HCT116 (cell line): ENCODE measurements at regions not wholly inside any gene's neighbourhood (a gene's known extent, or its start where the extent isn't known, plus 50 kb on each side); places are given as distances from the start of the nearest gene placed in this dataset.

Experiments used
- ATAC-seq: fragments of 200-7000 bp; cut with Tn5 transposase; 2 replicates; pipeline ENCODE4 v1.9.1; 2020; ENCODE audit warnings: mild to moderate bottlenecking, moderate library complexity
- BruUV-seq: library from RNA; stranded (reverse); fragments of 400-500 nt; replicated peaks from 2 replicates; lab custom pipeline; 2021; lab: Mats Ljungman, UMichigan
- CTCF ChIA-PET: fragments of 300-600 bp; sonication (Branson Sonifier 250); formaldehyde crosslinking; loops from one replicate; lab custom pipeline; 2021; ENCODE audit warnings: antibody characterized with exemption; lab: Charles Lee
- POLR2A ChIA-PET: fragments of 300-600, 350-600 bp; sonication (Branson Sonifier 250); formaldehyde crosslinking; loops from one replicate; lab custom pipeline; 2021; ENCODE audit warnings: antibody characterized with exemption; lab: Charles Lee
- RAD21 ChIA-PET, 2 experiments: fragments of 300-600 bp; sonication (Branson Sonifier 250); formaldehyde crosslinking; loops; one replicate each; lab custom pipeline; 2023; ENCODE audit warnings: low total read pairs in 2 of 2; ENCODE audit not compliant: uncharacterized antibody in 2 of 2, unreplicated experiment in 2 of 2, low non-redundant PET in 1 of 2; lab: Charles Lee
- DNase-seq: peaks from one replicate; pipeline ENCODE4 v3.0.0-alpha.2; 2010; ENCODE audit warnings: low read depth, low spot score
- H2AFZ ChIP-seq: fragments of 200-600 bp; shearing (Covaris generic), sonication (generic); 2 replicates; pipeline ENCODE4 v1.6.1; 2017; ENCODE audit warnings: low read depth, mixed run types, mixed read lengths, antibody characterized with exemption, low read length; ENCODE audit not compliant: poor library complexity, severe bottlenecking
- H3K27ac ChIP-seq: 2 replicates; pipeline ENCODE4 v1.5.1; 2012; ENCODE audit warnings: low read depth, low read length
- H3K27me3 ChIP-seq: fragments of 200-600 bp; sonication (generic); 2 replicates; pipeline ENCODE4 v1.6.1; 2016; ENCODE audit warnings: mixed run types, low read length, mixed read lengths; ENCODE audit not compliant: insufficient read depth
- H3K36me3 ChIP-seq, 2 experiments: fragments of 200-500 bp in 1 of 2; fragments of 200-600 bp in 1 of 2; sonication (Bioruptor generic) in 1 of 2; sonication (generic) in 1 of 2; 2 replicates each; pipeline versions ENCODE4 v1.5.1 to v1.6.1; 2014 to 2016; ENCODE audit warnings: low read length in 2 of 2, inconsistent platforms in 1 of 2, mixed read lengths in 1 of 2, mixed run types in 1 of 2; ENCODE audit not compliant: insufficient read depth in 2 of 2, control insufficient read depth in 1 of 2
- H3K4me1 ChIP-seq, 2 experiments: fragments of 200-600 bp in 1 of 2; sonication (generic) in 1 of 2; 2 replicates each; pipeline versions ENCODE4 v1.5.1 to v1.6.1; 2012 to 2017; ENCODE audit warnings: low read length in 2 of 2, inconsistent platforms in 1 of 2, mild to moderate bottlenecking in 1 of 2, mixed read lengths in 1 of 2, mixed run types in 1 of 2, moderate library complexity in 1 of 2; ENCODE audit not compliant: insufficient read depth in 2 of 2, control insufficient read depth in 1 of 2
- H3K4me2 ChIP-seq: fragments of 200-600 bp; sonication (generic); 2 replicates; pipeline ENCODE4 v1.6.1; 2017; ENCODE audit warnings: mixed run types, low read length, mixed read lengths
- H3K4me3 ChIP-seq, 2 experiments: fragments of 200-600 bp in 1 of 2; sonication (generic) in 1 of 2; replicated peaks in 1 of 2; 2 replicates each; pipeline ENCODE4 v1.5.1; 2011 to 2016; ENCODE audit warnings: low read length in 2 of 2, control low read depth in 1 of 2, low read depth in 1 of 2, mild to moderate bottlenecking in 1 of 2, mixed read lengths in 1 of 2, mixed run types in 1 of 2
- H3K79me2 ChIP-seq: fragments of 200-600 bp; sonication (generic); 2 replicates; pipeline ENCODE4 v1.6.1; 2017; ENCODE audit warnings: mild to moderate bottlenecking, mixed run types, low read length, moderate library complexity, mixed read lengths; ENCODE audit not compliant: insufficient read depth
- H3K9ac ChIP-seq: fragments of 200-600 bp; sonication (generic); 2 replicates; pipeline ENCODE4 v1.6.1; 2016; ENCODE audit warnings: low read length, mixed read lengths
- H3K9me2 ChIP-seq: fragments of 200-600 bp; sonication (generic), shearing (Covaris generic); 2 replicates; pipeline ENCODE4 v1.6.1; 2017; ENCODE audit warnings: mixed run types, mild to moderate bottlenecking, moderate library complexity; ENCODE audit not compliant: insufficient read depth
- H3K9me3 ChIP-seq, 2 experiments: fragments of 200-500 bp in 1 of 2; fragments of 200-600 bp in 1 of 2; sonication (Bioruptor generic) in 1 of 2; sonication (generic) in 1 of 2; 2 replicates each; pipeline ENCODE4 v1.6.1; 2014 to 2017; ENCODE audit warnings: low read length in 2 of 2, mixed read lengths in 2 of 2, inconsistent platforms in 1 of 2, low read depth in 1 of 2, mild to moderate bottlenecking in 1 of 2, mixed run types in 1 of 2, moderate library complexity in 1 of 2; ENCODE audit not compliant: control insufficient read depth in 1 of 2, insufficient read depth in 1 of 2
- H4K20me1 ChIP-seq: fragments of 200-600 bp; sonication (generic), shearing (Covaris generic); 2 replicates; pipeline ENCODE4 v1.6.1; 2017; ENCODE audit warnings: mixed run types, mild to moderate bottlenecking, moderate library complexity; ENCODE audit not compliant: insufficient read depth
- CTCF ChIP-seq, 3 experiments: fragments of 200-600 bp in 1 of 3; sonication (generic) in 1 of 3; IDR thresholded peaks in 2 of 3; conservative IDR thresholded peaks in 1 of 3; 2 replicates each; pipeline ENCODE4 v1.5.1; 2012 to 2017; ENCODE audit warnings: low read depth in 2 of 3, low read length in 2 of 3, antibody characterized with exemption in 1 of 3, borderline replicate concordance in 1 of 3, control low read depth in 1 of 3, mild to moderate bottlenecking in 1 of 3, mixed read lengths in 1 of 3, mixed run types in 1 of 3, moderate library complexity in 1 of 3; ENCODE audit not compliant: insufficient read depth in 1 of 3
- EGR1 ChIP-seq: IDR thresholded peaks from 2 replicates; pipeline ENCODE4 v1.6.1; 2012; ENCODE audit warnings: low read depth
- RAD21 ChIP-seq: IDR thresholded peaks from 2 replicates; pipeline ENCODE4 v1.6.1; 2012; ENCODE audit warnings: low read depth, mild to moderate bottlenecking
- YY1 ChIP-seq: IDR thresholded peaks from 2 replicates; pipeline ENCODE4 v1.6.1; 2011; ENCODE audit warnings: low read length, low read depth, moderate library complexity, mild to moderate bottlenecking; ENCODE audit not compliant: insufficient replicate concordance; ENCODE audit errors: extremely low read depth
- ZBTB33 ChIP-seq: IDR thresholded peaks from 2 replicates; pipeline ENCODE4 v1.6.1; 2011; ENCODE audit warnings: mild to moderate bottlenecking, low read length, moderate library complexity; ENCODE audit not compliant: insufficient replicate concordance; ENCODE audit errors: extremely low read depth
- intact Hi-C: fragments of 100-400 bp; cut with micrococcal nuclease; formaldehyde crosslinking; loops from 2 replicates; pipeline ENCODE4 v1.10.0; 2022

GRCh38 chr14:66401449-66402095 is 84.6 kb upstream of the CCDC196 start:
- Histone ChIP-seq H3K27ac (no peak overlapping the region), H3K9me3 (no peaks in the 10 kb centered on the region), H3K36me3 (no peaks in the 10 kb centered on the region), H3K4me1 (no peaks in the 10 kb centered on the region), H2AFZ (no peak overlapping the region), H3K9me2 (no peaks in the 10 kb centered on the region), H3K9ac (no peak overlapping the region), H3K79me2 (no peaks in the 10 kb centered on the region), H3K4me3 (no peak overlapping the region), H4K20me1 (no peaks in the 10 kb centered on the region), H3K4me2 (no peak overlapping the region), H3K27me3 (no peaks in the 10 kb centered on the region)
- DNase-seq (no peak), ATAC-seq (peak; percentile 65)
- ChIA-PET POLR2A (no interaction called here), CTCF (interaction anchor here (0.6 kb wide), 1 partner anchor 42 kb away, joined by 6 read pairs; no protein-coding TSS in a partner anchor), RAD21 (no interaction called here)
- TF ChIP-seq CTCF (IDR thresholded peaks at IDR 0.05 in 2 of 3, conservative IDR thresholded peaks at IDR 0.05 in 1 of 3; ENCODE audit: borderline replicate concordance in 1 of 3, insufficient read depth in 1 of 3, low read depth in 2 of 3, low read length in 2 of 3), result peak; percentile 37 to 75 (median 45); a peak in 5 of 6 replicates
- no peak for TF ChIP-seq YY1
- TF ChIP-seq RAD21, result peak; percentile 68
- intact Hi-C loops, result loop anchor here (5.0 kb wide), 2 partner anchors 716 to 1239 kb away; no protein-coding TSS in a partner anchor
- no TSS peak for BruUV-seq

- ChIA-PET CTCF (interaction anchor here (0.8 to 2.1 kb wide), 10 partner anchors 8 to 1301 kb away, joined by 3 to 45 read pairs (median 5); no protein-coding TSS in a partner anchor), POLR2A (no interaction called here)
- Histone ChIP-seq H4K20me1 (no peaks in the 10 kb centered on the region), H3K9ac (no peak overlapping the region), H3K4me2 (no peak overlapping the region), H3K27ac (no peak overlapping the region), H3K27me3 (no peaks in the 10 kb centered on the region), H3K9me3 (no peaks in the 10 kb centered on the region), H3K4me3 (no peak overlapping the region), H3K79me2 (no peaks in the 10 kb centered on the region)
- no TSS peak for BruUV-seq
- peak; percentile 50 for TF ChIP-seq RAD21
- peak; percentile 41 to 52 (median 52); a peak in 4 of 6 replicates for TF ChIP-seq CTCF (IDR thresholded peaks at IDR 0.05 in 2 of 3, conservative IDR thresholded peaks at IDR 0.05 in 1 of 3; ENCODE audit: borderline replicate concordance in 1 of 3, insufficient read depth in 1 of 3, low read depth in 2 of 3, low read length in 2 of 3)
- no peak for TF ChIP-seq EGR1
- no peak for TF ChIP-seq ZBTB33
- TF ChIP-seq, all 23 proteins: peak for 2
- H2AFZ ChIP-seq, result no peak overlapping the region
- RAD21 ChIA-PET, result interaction anchor here (0.8 to 0.9 kb wide), 2 partner anchors 43 to 44 kb away, joined by 3 to 4 read pairs; no protein-coding TSS in a partner anchor
- no peaks in the 10 kb centered on the region for H3K4me1 ChIP-seq
- no peaks in the 10 kb centered on the region for H3K36me3 ChIP-seq
- no peaks in the 10 kb centered on the region for H3K9me2 ChIP-seq
- DNase-seq, result no peak
- intact Hi-C loops, result loop anchor here (5.0 kb wide), 2 partner anchors 714 to 1241 kb away; no protein-coding TSS in a partner anchor
- ATAC-seq, result peak; percentile 78
Measured at GRCh38 chr14:66403183-66403582, 83.0 kb upstream of the CCDC196 start.
